WTC11 (cell line): ENCODE measurements at regions not wholly inside any gene's neighbourhood (a gene's known extent, or its start where the extent isn't known, plus 50 kb on each side); places are given as distances from the start of the nearest gene placed in this dataset.

Experiments
- IRF2 ChIP-seq: sonication (generic); formaldehyde crosslinking; IDR thresholded peaks from 2 replicates; pipeline ENCODE4 v1.8.0; 2022; ENCODE audit warnings: low read depth, missing genetic modification reagents, borderline replicate concordance
- TF ChIP-seq, protein P1 (sequence below): fragments of 200-600 bp; IDR thresholded peaks from 2 replicates; pipeline ENCODE4 v1.8.0; 2022; ENCODE audit warnings: antibody characterized with exemption

DNA sequence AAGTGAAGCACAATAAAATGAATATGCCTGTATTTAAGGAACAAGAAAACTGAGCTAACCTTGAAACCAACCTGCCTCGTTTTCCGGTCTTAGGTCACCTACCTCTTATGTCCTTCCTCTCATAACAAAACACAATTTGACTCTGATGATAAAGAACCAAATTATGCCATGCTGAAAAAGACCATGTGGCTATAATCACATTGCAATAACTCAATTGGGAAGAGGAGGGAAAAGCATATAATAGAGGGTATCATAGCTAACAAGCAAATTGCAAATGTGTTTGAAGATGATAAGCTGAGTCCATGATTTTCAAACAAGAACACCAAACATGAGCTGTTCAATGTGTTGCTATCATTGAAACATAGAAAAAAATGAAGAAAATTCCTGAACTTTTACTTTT lies 260.8 kb downstream of the PLK2 start:
- TF ChIP-seq, protein P1, sequence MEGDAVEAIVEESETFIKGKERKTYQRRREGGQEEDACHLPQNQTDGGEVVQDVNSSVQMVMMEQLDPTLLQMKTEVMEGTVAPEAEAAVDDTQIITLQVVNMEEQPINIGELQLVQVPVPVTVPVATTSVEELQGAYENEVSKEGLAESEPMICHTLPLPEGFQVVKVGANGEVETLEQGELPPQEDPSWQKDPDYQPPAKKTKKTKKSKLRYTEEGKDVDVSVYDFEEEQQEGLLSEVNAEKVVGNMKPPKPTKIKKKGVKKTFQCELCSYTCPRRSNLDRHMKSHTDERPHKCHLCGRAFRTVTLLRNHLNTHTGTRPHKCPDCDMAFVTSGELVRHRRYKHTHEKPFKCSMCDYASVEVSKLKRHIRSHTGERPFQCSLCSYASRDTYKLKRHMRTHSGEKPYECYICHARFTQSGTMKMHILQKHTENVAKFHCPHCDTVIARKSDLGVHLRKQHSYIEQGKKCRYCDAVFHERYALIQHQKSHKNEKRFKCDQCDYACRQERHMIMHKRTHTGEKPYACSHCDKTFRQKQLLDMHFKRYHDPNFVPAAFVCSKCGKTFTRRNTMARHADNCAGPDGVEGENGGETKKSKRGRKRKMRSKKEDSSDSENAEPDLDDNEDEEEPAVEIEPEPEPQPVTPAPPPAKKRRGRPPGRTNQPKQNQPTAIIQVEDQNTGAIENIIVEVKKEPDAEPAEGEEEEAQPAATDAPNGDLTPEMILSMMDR: no peak
- no peak for TF ChIP-seq IRF2 (CRISPR knock-in tag)
